CD4-positive, alpha-beta T cell treated with Interleukin-2 at 100 ng/mL for 4 hours (primary cell): ENCODE measurements at regions not wholly inside any gene's neighbourhood (a gene's known extent, or its start where the extent isn't known, plus 50 kb on each side); places are given as distances from the start of the nearest gene placed in this dataset.

Source experiments
- DNase-seq: peaks from one replicate; pipeline ENCODE4 v3.0.0-alpha.2; 2020; ENCODE audit warnings: low spot score

GRCh38 chr2:163459986-163460385 lies 275.8 kb downstream of the FIGN start:
- DNase-seq, result no peak

DNA sequence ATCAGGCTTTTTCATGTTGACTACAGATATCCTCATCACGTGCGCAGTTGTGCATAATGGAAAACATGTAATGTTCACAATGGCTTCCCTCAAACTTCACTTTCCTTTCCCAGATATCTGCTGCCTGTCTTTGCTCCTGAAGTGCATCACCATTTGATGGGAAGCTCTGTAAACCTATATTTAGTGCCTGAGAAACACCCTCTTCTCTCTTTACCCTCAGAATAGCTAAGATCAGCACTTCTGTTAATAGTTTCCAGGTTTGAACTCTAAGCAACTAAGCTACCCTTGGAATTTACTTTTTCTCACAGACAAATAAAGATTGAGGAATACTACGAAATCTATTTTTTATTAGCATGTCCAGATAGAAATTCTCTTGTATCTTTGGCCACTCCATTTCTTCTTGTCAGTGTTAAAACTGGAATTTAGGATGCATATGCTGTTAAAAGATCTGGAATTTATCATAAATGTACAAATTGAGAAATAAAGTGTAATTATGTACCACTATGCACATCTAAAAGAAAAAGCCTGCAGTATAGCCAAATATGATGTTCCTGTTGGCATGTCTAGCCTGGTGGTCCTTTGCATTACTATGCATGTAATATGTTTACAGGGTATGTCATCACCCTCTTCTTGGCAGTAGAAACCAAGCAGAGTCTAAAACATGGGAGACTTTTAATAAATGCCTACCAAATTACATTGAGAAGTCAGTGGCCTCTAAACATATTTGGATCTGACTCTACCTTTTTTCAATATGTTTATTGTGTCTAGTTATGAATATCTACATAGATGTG lies 278.7 kb downstream of the FIGN start:
- DNase-seq, result no peak

DNA sequence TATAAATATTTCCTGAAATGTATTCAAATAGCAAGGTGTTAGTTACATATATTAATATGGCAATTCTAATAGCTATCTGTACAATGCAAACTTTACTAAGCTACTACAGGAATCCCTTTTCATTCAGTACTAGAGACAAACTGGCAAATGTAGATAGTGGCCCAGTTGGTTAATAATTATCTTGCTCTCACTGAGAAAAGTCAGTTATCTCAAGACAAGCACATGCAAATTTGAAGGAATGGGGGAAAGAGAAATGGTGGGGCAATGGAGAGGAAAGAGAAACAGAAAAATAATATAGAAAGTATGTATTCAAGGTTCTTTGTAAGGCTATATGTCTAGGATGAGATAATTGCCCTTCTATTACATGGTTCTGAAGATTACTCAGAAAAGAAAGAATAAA lies 280.0 kb downstream of the FIGN start:
- DNase-seq, result no peak

DNA sequence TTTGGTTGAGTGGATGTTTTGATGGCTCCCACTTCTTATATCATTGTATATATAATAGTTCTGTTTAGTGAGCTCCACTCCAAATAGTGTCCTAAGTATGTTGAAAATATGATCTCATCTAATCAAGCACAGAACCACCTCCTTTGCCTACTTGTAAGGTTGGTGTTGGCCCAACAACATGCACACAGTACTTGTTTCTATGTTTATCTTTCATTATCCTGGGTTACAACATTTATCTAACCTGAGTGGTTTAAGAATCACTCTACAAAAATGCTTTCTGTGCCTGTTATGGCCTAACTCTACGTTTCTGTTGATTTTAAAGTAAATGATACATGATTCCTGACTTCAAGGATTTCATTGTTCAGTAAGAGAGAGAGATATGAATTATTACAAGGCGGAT lies 281.9 kb downstream of the FIGN start:
- no peak for DNase-seq

DNA sequence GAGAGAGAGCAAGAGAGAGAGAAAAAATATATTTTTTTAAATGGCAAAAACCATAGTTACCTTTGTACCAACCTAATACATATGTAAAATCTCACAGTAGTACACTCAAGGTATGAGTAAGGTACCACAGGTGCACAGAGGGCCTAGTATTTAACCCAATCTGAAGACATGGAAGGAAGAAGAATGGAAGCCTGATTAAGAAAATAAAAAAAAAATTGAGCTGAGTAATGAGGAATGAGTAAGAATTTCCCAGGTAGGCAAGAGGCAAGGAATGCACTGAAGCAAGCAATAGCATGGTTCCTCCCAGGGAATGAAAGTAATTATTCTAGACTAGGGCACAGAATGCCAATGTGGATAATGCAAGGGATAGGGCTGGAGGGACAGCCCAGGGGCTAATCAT lies 294.2 kb downstream of the FIGN start:
- no peak for DNase-seq

DNA sequence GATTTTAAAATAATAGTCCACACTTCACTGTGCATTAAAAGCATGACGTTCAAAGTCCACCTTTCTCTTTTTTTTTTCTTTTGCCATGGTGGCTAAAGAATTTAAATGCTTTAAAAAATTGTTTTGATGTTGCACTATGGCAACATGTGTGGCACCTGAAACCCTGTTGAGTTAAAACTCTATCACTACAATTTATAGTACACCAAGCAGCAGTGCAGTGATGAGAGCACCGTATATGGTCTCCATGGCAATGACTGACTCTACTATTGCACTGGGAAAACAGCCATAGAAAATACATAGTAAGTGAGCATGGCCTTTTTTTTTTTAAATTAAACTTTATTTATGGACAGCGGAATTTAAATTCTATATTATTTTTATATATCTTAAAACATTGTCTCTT lies 298.8 kb downstream of the FIGN start:
- DNase-seq, result no peak

GRCh38 chr2:163428187-163428586 lies 307.6 kb downstream of the FIGN start:
- no peak for DNase-seq

GRCh38 chr2:163420604-163421003 lies 315.2 kb downstream of the FIGN start:
- no peak for DNase-seq

DNA sequence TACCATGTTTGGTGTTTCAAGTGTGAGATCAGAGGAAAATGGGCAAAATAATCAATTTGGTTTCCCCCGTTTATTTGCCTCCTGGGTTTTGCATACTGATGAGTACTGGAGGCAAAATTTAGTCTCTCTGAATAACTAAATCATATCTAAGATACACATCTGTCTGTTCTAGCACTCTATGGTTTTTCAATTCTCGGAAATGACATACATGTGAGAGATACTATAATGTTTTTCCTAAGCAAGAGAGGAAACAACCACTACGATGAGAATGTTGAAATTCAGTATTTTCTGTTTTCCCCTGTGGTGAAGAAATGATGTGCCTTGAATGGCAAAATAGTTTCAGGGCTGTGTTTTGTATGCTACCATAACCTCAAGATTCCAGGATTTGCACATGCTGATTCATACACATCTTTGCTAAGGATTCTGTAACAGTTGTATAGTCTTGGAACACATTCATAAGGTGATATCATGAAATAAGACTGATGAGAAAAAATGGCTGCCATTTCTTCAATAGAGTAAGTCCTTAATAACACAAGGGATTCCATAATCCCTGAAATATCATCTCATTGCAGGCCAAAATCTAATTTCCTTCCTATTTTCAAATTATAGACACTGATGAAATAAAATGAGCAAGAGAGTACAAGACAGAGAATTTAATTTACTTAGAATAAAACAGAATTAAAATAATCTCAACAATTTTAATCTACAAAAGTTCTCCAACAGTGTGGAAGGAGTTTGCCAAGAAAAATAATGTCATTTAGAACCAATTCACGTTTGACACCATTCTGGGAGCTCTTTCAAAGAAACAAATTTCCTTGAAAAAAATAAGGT lies 316.6 kb downstream of the FIGN start:
- no peak for DNase-seq

- DNase-seq, result no peak
These were observed 318.0 kb downstream of the FIGN start for GRCh38 chr2:163417596-163418337.

GRCh38 chr2:163414121-163414520 lies 321.7 kb downstream of the FIGN start:
- no peak for DNase-seq

- no peak for DNase-seq
These were observed 328.5 kb downstream of the FIGN start for GRCh38 chr2:163407296-163407695.

- no peak for DNase-seq
These were observed 330.5 kb downstream of the FIGN start for GRCh38 chr2:163405298-163405697.

GRCh38 chr2:163401481-163401880 lies 334.3 kb downstream of the FIGN start:
- DNase-seq, result no peak

- no peak for DNase-seq
These were observed 338.4 kb downstream of the FIGN start for GRCh38 chr2:163397451-163397850.

DNA sequence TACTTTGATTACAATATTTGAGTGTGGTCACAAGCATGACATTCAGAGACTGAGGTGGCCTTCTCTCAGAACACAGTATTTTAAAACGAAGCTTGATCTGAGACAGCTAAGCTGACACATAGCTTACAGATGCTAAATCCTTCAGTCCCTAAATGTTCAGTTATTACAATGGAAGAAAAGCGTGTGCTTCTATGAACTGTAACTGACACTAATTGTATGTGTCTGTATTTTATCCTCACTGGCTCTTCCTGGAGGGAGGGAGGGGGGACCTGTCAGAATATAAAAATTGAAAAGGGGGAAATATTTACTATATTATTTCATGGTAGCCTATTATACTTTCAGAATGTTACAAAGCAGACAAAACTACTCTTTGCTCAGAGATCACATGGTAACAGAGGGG lies 340.2 kb downstream of the FIGN start:
- no peak for DNase-seq

GRCh38 chr2:163389838-163390237 lies 346.0 kb downstream of the FIGN start:
- no peak for DNase-seq

GRCh38 chr2:163375472-163375871 lies 360.3 kb downstream of the FIGN start:
- DNase-seq, result no peak

DNA sequence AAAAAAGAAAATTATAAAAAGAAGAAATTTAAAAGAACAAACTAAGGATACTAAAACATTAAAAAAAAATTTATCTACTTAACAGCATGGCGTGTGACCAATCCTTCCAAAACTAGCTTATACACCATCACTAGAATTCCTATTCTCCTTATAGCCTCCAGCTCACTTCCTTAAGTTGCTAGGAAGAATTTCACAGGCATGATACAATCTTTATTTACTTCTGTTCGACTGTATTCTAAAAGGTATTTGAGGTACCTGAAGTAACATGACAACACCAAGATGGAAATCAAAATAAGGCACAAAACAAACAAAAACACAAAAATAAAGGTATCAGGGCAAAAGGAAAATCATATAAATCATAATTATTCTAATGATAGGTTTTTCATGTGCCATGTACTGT lies 360.7 kb downstream of the FIGN start:
- DNase-seq, result no peak

DNA sequence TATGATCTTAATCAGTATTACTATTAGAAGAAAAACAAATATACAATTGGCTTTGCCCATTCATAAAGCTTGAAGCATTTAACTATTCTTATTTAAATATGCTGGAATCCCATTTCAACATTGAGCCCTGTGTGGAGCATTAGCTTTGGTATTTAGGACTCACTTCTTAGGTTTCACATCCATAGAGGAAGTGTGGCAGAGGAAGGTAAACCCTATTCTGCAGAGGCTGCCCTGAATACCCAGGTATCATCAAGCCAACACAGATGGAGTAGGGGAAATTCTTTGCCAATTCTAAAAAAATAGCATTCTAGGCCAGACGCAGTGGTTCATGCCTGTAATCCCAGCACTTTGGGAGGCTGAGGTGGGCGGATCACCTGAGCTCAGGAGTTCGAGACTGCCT lies 361.5 kb downstream of the FIGN start:
- DNase-seq, result no peak

GRCh38 chr2:163373496-163373895 lies 362.3 kb downstream of the FIGN start:
- no peak for DNase-seq

GRCh38 chr2:163370169-163370886 lies 365.5 kb downstream of the FIGN start:
- no peak for DNase-seq
